HG02943 (cell line): ENCODE measurements at regions not wholly inside any gene's neighbourhood (a gene's known extent, or its start where the extent isn't known, plus 50 kb on each side); places are given as distances from the start of the nearest gene placed in this dataset.

ENCODE experiments used
- ATAC-seq: cut with Tn5 transposase; IDR thresholded peaks from one replicate; pipeline ENCODE4 v1.9.1; 2021; ENCODE audit warnings: mild to moderate bottlenecking, low read depth, moderate library complexity; ENCODE audit not compliant: unreplicated experiment

DNA sequence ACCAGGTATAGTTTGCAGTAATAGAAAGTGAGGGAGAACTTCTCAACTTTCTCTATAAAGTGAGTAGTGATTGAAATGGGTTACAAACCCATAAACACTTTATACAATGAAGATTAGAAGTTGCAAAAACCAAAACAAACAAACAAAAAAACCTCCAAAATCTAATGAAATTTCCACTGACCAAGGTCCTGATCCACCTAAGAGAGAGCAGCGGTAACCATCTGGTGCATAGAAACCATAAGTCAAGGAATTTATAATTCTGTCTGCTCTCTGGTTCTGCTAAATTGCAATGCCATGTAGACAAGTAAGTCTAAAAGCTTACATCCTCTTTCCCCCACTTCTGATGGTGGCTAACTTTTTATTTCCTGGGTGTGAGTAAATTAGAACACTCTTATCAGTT is 463.4 kb downstream of the EFNB2 start:
- ATAC-seq = no peak

DNA sequence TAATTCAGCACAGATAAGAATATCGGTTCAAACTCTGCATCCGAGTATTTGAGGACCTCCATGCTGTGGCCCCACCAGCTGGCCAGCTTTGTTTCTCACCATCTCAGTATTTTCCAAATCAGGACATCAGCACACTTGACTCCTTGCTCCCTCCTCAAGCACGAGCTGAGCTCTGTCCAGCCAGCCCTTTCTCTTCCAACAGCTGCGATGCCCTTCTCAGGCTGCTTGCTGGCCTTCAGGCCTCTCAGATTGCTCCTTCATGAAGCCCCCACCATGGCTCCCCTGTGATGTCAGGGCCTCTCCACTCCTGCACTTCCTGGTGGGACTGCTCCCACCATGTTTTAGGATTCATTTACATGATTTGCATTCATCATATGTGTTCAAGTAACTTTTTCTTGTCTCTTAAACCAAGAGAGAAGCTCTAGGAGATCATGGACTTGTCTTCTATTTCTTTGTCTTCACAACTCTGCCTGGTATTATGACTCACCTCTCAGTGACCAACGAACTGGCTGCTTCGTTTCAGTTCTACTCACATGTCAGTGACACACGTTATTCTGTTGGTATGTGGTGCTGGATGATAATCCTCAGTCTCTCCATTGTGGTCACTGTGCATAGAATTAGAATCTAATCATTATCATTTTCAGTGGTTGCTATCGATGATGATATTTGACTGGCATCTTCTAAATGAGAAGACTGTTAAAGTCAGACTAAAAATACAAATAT is 471.7 kb downstream of the EFNB2 start:
- no peak for ATAC-seq

DNA sequence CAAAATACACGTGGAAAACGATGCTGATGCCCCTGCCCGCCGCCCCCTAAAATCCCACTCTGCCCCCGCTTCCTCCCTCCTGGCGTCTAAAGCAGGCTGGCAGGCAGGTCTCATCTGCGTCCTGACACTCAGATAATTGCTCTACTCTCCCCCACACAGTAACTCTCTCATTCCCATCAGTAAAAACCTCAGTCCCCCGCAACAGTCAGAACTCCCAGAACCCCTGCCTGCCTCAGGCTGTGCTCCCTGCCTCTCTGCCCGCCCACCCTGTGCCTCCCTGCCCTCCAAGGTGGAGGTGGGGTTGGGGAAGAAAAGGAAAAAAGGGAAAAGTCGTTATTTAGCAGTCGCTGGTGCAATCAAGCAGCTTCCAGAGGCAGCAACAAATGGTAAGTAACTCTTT is 473.7 kb downstream of the EFNB2 start:
- no peak for ATAC-seq

DNA sequence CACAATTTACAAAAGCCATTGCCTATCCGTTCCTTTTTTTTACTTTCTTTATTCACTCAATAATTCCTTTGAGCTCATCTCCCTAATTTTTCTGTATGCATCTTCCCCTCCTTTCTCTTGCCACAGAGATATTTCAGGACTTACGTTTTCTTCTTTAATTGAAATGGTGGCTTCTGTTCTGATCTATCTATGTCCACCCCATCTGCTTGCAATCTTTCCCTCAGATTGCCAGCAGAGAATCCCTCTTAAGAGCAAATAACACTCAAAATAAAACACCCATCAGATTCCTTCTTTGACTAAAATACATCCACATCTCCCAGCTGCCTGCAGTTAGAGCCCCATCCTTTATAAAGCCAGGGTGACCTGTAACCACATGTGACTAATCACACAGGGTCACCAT is 478.6 kb downstream of the EFNB2 start:
- no peak for ATAC-seq

DNA sequence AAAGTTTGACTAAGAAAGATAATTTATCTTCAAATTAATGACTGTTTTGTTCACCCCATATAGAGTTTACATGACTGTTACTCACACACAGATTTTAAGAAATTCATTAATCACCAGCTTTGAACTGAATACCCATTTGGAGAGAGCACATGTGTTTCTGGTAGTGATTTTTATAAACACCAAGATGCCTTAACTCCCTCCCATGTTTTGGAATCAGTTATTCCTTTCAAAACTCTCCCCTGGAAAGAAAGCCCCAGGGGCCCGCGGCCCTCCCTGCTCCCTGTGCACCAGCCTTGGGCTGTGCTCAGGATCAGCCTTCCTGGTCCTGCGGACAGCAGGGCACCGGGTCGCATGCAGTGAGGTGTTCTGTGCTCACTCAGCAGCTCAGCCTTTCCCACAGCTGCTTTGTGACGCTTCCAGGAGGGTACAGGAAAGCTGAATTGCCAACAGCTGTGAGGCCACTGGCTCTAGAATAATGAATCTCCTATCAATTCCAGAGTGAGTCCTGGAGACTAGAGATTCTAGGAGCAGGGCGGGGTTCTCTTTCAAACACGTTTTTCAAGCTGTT is 483.2 kb downstream of the EFNB2 start:
- ATAC-seq = no peak

DNA sequence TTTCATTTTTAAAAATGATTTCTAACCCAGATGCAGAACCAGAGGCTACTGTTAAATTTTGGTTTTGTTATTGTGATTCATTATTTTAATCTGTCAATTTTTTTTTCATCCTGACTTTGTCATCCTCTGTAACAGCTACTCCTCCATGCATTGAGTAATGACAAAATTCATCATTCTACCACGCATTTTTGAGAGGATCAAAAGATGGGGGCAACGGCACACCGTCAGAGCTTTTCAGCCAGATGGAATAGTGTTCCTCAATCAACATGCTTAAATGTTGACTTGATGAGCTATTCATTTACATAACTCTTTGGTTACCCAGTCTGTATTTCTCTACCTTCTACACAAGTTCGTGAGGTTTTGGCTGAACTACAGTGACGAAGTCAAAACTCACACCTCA is 486.3 kb downstream of the EFNB2 start:
- no peak for ATAC-seq

DNA sequence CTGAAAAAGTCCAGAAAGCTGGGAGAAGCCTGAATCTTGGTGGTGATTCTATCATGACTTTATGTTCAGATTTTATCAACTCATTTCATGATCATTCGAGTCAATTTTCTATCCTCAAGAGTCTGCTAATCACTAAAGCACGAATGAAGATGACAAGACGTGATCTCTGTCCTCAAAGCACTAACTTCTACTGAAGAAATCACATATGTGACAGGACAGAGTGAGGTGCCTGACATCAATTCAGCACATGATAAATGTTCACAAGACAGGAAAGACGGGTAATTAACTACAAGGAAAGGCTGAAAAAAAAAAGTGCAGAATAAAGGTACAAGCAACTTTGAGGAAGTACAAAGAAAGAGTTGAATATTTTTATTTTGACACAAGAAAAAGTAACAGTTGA is 487.1 kb downstream of the EFNB2 start:
- no peak for ATAC-seq

DNA sequence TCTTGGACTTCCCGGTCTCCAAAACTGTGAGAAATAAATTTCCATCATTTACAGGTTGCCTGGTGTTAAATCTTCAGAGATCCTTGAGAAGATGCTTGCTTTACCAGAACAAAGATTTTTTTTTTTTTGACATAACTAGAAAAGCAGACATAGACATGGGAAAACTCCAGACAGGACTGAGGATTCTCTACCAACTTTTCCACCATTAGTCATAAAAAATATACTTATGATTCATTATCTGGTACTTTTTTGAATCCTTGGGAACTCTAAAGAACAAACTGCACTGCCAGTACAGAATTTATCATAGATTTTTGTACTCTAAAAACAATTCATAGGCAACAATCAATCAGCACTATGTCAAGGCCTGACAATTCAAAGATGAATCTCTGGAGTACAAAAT is 487.6 kb downstream of the EFNB2 start:
- no peak for ATAC-seq

DNA sequence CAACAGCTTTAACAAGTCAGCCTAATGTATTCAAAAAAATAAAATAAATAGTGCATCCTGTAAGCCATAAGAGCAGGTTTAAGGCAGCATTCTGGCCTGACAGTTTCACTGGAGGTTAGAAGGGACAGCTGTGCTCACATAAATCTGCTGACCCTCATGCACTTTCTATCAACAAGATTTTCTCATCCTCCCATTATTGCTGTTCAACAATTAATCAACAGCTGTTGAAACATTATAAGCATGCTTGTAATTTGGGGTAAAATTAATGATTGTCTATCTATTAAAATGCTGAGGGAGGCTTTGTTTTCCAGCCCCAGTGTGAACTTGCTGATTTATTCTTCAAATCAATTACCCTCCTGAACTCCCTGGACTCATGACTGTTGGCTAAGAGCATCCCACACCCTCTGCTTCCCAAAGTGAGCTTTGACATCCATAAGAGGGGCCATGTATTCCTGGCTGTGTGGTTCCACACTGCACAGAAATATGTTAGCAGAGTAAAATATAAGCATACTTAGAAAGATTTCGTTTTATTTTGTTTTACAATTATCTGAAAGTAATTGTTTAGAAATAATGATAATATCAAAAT is 492.4 kb downstream of the EFNB2 start:
- no peak for ATAC-seq

DNA sequence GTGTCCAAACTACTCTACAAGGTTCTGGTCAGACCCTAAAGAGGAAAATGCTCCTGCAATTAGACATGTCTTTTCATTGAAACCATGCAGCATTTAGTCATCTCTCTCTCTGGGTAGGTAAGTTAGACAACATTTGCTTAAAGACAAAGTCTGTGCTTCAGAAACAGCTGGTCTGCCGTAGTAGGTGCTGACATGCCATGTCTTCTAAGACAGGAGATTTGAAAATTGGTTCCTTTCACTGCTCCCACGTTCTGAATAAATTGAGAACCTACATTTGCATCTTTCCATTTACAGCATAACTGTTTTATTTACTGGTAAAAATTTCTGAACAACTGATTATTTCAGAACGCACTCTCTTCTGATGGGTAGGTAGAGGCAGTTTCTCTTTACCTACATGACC is 494.0 kb downstream of the EFNB2 start:
- no peak for ATAC-seq

DNA sequence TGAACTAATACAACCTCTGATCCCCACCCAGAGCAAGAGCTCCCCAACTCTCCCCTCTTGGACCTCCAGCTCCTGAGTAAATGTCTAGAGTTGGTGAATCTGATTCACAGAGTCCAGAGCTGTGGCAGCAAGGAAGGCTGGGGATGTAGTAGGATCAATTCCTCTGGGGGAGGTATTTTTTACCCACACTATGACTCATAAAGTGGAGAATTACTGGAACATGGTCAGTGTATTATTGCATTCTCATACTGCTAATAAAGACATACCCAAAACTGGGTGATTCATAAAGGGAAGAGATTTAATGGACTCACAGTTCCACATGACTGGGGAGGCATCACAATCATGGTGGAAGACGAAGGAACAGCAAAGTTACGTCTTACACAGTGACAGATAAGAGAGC is 496.7 kb downstream of the EFNB2 start:
- no peak for ATAC-seq

DNA sequence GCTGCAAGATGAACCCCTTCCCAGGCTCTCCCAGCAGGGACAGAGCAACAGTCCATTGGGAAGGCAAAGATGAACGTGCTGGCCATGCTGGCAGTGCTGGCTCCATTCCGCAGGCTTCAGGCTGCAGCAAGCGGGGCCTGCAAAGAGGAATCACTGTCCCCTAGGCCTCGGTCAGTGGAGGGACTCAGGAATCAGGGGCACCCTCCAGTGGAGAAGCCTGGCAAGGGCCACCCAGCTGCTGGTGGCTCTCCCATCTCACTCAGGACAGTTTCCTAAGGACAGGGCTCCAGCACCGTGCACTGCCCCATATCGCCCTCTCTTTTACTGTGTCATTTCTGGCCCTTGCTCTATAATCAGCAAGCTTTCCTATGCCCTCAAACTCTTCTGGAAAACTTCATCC is 498.6 kb downstream of the EFNB2 start:
- no peak for ATAC-seq

DNA sequence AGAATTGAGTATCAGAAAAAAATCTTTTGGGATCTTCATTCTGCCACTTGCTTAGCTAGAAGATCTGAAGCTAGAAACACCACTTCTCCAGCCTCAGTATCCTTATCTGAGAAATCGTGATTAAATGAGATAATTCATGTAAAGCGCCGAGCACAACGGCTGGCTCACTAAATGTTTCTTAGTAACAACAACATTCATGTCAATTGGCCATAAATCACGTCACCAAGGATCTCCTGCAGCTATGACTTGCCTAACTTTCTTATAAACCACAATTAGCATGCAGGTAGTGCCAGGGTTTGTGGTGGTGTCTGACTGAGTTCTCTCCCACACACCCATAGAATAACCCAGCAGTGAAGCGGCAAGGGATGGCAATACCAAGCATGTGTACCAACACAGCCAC is 501.3 kb downstream of the EFNB2 start:
- no peak for ATAC-seq

DNA sequence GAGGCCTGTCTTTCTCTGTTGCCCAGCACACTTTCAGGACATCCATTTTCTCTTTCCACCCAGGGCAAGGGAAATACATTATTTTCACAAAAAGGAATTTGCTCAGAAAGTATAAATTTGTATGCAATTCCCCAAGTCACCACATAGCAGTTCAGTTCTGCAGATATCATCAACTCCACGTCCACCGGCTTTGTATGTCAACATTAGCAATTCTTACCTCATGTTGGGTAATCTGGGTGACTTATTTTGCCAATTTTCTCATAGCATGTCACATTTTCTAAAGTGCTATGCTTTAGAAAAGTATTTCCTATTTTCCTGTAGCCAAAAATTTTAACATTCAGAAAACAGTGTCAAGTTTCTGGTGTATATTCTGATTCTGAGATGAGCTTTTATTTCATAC is 501.8 kb downstream of the EFNB2 start:
- ATAC-seq = no peak

DNA sequence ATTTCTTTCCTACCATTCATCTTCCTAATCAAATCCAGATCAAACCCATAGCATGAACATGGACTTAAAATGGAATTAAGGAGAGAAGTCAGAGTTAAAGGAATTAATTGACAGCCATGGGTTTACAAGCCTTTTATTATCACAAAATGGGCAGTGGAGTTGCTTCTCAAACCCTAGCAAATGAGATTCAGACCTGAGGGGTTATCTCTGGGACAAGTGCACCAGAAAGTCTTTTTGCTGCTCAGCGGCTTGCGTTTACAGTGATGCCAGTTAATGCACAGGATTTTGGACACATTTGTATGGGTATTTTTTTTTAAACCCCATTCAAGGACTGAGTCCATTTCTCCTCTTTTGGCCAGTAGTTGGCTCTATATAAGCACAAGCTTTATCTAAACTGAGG is 503.0 kb downstream of the EFNB2 start:
- no peak for ATAC-seq

DNA sequence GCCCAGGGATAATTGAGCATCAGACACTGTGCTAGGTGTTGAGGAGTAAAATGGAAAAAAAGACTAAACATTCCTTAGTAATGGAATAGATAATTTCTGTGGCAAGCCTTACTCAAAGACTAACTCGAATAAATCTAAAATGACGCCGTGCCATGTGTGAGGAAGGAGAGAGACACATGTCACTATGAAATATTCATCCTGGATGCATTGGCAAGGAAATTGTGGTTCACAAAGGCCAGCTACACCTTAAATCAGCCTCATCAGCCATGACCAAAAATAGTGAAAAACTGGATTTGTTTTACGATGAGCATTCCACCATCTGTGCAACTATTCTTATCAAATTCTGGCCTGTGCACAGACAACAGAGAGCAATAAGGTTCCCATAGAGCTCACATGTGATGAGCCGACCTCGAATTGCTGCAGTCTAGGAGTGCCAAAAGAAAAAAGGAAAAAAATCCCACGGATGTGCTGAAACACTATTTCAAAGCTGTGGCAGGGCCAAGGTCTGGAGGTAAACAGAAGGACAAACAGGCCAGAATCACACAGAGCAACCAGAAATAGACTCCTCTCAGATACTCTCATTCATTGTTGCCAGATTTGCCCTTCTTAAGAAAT is 505.7 kb downstream of the EFNB2 start:
- ATAC-seq = no peak

DNA sequence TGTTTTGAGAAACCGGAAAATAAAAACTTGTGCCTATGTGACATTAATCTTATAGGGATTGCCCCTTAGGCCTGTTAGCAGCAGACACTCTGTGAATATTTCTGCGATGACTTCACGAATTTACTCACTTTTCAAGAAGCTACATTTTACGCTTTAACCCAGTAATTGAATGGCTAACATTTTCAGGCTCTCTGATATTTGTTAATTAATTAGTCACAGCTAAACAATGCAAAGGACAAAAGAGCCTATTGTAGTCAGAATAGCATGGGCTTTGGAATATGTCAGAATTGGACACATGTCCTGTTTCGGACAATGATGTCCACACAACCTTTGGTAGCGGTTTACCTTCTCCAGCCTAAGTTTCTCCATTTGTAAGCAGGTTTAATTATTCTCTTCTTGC is 506.6 kb downstream of the EFNB2 start:
- no peak for ATAC-seq

DNA sequence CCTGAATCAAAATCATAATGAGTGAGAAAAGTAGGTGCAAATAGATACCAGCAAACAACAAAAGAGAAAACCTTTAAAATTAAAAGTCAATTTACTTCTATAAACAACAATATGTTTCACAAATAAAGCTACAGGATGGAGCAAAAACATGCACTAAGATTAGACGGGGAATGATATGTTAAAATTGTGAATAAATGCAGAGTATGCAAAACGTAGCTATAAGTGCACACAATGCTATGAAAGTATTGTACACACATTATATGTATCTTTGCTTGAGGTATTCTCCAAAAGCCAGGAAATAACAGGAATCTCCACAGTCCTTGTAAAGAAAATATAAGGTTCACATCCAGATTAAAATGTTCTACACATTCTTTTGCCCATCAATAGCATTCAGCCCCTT is 523.9 kb downstream of the EFNB2 start:
- no peak for ATAC-seq

DNA sequence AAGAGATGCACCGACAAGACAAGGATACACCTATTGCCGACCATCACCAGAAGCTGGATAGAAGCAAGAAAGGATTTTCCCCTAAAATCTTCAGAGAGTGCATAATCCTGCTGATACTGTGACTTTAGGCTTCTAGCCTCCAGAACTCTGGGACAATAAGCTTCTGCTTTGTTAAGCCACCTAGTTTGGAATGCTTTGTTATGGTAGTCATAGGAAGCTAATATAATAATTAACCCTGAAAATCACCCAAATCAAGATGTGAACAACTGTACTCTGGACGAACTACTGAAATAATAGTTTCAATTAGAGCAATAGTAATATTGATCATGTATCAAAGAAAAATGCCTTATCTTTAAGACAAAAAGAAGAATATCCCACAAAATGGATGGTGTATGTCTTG is 524.6 kb downstream of the EFNB2 start:
- no peak for ATAC-seq

DNA sequence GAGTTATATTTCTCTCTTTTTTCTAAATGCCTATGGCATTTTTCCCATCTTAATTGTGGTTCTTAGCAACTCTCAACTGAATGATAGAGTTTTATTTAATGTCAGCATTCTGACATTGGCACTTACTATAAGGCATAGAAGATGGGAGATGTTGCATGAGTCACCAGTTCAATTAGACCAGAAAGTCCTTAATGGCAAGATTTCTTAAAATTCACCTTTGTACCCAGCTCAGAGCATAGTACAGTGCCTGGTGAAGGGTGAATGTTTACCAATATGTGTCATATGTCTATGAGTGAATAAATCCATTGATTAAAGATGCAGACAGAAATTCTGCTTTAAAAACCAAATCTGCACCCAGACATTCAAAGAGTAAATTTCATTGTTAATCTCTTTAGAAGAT is 526.9 kb downstream of the EFNB2 start:
- no peak for ATAC-seq

DNA sequence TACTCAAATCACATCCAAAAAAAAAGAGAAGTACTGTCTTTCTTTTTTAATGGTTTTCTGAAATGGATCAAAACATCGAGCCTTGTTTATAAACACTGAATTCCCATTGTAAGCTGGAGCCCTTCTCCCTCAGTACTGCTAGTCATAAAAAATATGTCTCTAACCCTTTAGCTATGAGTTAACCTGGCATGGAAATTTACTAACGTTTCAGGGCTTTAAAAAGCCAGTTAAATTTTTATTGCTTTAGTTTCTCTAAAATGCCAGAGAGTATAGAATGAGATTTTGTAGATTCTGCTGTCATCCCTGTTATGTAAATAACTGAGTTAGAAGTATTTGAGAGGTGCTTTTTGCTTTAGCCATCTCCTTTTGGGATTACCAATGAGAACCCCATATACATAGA is 528.3 kb downstream of the EFNB2 start:
- ATAC-seq = no peak

DNA sequence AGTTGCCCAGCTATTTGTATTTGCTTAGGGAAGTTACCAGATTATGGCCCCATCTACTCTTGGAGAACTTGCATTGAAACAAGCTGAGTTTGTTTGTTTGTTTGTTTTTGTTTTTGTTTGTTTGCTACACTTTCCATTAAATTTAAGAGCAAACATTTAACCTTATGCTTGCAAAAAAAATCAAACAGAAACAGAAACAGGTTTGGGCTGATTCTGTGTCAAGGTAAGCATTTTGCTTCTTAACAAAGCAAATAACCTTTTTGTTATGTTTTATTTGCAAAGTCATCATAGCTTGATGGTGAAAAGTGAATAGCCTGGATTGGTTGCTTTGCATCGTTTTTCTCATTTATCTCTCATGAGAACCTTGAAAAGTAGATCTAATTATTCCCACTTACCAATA is 531.8 kb downstream of the EFNB2 start:
- ATAC-seq = no peak
